Loucy (cell line): ENCODE measurements at regions not wholly inside any gene's neighbourhood (a gene's known extent, or its start where the extent isn't known, plus 50 kb on each side); places are given as distances from the start of the nearest gene placed in this dataset.

Source experiments
- H2AFZ ChIP-seq: fragments of 200-600 bp; sonication (generic); 2 replicates; pipeline ENCODE4 v1.6.0; 2016; ENCODE audit warnings: antibody characterized with exemption, mild to moderate bottlenecking, low read length, moderate library complexity
- H3F3A ChIP-seq: fragments of 200-600 bp; 2 replicates; pipeline ENCODE4 v1.6.0; 2016; ENCODE audit warnings: antibody characterized with exemption, low read depth, mild to moderate bottlenecking
- H3K27me3 ChIP-seq: fragments of 200-600 bp; sonication (generic); 2 replicates; pipeline ENCODE4 v1.6.1; 2014; ENCODE audit warnings: low read length, mild to moderate bottlenecking; ENCODE audit not compliant: insufficient read depth, poor library complexity, severe bottlenecking
- H3K36me3 ChIP-seq: fragments of 200-600 bp; sonication (generic); 2 replicates; pipeline ENCODE4 v1.6.1; 2016; ENCODE audit warnings: low read length; ENCODE audit not compliant: insufficient read depth
- H3K4me1 ChIP-seq: fragments of 200-600 bp; sonication (generic); 2 replicates; pipeline ENCODE4 v1.5.1; 2014; ENCODE audit warnings: low read length, mild to moderate bottlenecking; ENCODE audit not compliant: insufficient read depth, poor library complexity, severe bottlenecking
- H3K4me2 ChIP-seq: fragments of 200-600 bp; sonication (generic); 2 replicates; pipeline ENCODE4 v1.6.0; 2014; ENCODE audit warnings: antibody characterized with exemption, low read length, low read depth, mild to moderate bottlenecking; ENCODE audit not compliant: poor library complexity, severe bottlenecking
- H3K4me3 ChIP-seq: fragments of 200-600 bp; sonication (generic); 2 replicates; pipeline ENCODE4 v1.5.1; 2014; ENCODE audit warnings: low read length, mild to moderate bottlenecking, mixed read lengths; ENCODE audit not compliant: poor library complexity, severe bottlenecking
- H3K79me2 ChIP-seq: fragments of 200-600 bp; sonication (generic); 2 replicates; pipeline ENCODE4 v1.6.1; 2014; ENCODE audit warnings: low read length; ENCODE audit not compliant: insufficient read depth
- H3K9ac ChIP-seq: fragments of 200-600 bp; sonication (generic); 2 replicates; pipeline ENCODE4 v1.6.0; 2014; ENCODE audit warnings: mild to moderate bottlenecking, low read depth, low read length, moderate library complexity; ENCODE audit not compliant: poor library complexity, severe bottlenecking
- H3K9me2 ChIP-seq: fragments of 200-600 bp; sonication (generic); replicated peaks from 2 replicates; pipeline ENCODE4 v1.6.1; 2016; ENCODE audit warnings: low read depth, low read length, mixed read lengths
- H3K9me3 ChIP-seq: fragments of 200-600 bp; sonication (generic); 2 replicates; pipeline ENCODE4 v1.6.1; 2014; ENCODE audit warnings: mild to moderate bottlenecking, antibody characterized with exemption, low read length, low read depth; ENCODE audit not compliant: insufficient read depth
- H4K20me1 ChIP-seq: fragments of 200-600 bp; sonication (generic); 2 replicates; pipeline ENCODE4 v1.6.0; 2014; ENCODE audit warnings: antibody characterized with exemption, low read length, mild to moderate bottlenecking; ENCODE audit not compliant: insufficient read depth, poor library complexity, severe bottlenecking
- EZH2phosphoT487 ChIP-seq: fragments of 200-600 bp; IDR thresholded peaks from 2 replicates; pipeline ENCODE4 v1.6.1; 2018; ENCODE audit warnings: antibody characterized with exemption, mild to moderate bottlenecking, moderate library complexity, borderline replicate concordance
- TF ChIP-seq, protein P1 (sequence below): fragments of 200-600 bp; sonication (generic); conservative IDR thresholded peaks from 2 replicates; pipeline ENCODE4 v1.5.1; 2014; ENCODE audit warnings: mild to moderate bottlenecking, antibody characterized with exemption, low read length

DNA sequence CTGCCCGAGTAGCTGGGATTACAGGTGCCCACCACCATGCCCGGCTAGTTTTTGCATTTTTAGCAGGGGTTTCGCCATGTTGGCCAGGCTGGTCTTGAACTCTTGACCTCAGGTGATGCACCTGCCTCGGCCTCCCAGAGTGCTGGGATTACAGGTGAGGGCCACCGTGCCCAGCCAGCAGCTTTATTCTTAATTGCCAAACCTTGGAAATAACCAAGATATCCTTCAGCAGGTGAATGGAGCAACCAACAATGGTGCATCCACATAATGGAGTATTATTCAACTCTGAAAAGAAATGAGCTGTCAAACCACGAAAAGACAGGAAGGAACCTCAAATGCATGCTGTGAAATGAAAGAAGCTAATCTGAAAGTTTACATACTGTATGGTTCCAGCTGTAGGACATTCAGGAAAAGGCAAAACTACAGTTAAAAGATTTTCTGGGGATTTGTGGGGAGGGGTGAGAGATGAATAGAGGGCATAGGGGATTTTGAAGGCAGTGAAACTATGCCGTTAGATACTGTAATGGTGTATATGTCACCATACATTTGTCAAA, 118.8 kb upstream of the CCND2 start:
- H2AFZ ChIP-seq: no peak overlapping the region
- peak overlapping the region; percentile 17 for H3K4me2 ChIP-seq
- H4K20me1 ChIP-seq: no peaks in the 10 kb centered on the region
- H3K9ac ChIP-seq: no peak overlapping the region
- H3K4me1 ChIP-seq: peaks cover 15% of the 10 kb centered on the region
- TF ChIP-seq EZH2phosphoT487: no peak
- TF ChIP-seq, protein P1, sequence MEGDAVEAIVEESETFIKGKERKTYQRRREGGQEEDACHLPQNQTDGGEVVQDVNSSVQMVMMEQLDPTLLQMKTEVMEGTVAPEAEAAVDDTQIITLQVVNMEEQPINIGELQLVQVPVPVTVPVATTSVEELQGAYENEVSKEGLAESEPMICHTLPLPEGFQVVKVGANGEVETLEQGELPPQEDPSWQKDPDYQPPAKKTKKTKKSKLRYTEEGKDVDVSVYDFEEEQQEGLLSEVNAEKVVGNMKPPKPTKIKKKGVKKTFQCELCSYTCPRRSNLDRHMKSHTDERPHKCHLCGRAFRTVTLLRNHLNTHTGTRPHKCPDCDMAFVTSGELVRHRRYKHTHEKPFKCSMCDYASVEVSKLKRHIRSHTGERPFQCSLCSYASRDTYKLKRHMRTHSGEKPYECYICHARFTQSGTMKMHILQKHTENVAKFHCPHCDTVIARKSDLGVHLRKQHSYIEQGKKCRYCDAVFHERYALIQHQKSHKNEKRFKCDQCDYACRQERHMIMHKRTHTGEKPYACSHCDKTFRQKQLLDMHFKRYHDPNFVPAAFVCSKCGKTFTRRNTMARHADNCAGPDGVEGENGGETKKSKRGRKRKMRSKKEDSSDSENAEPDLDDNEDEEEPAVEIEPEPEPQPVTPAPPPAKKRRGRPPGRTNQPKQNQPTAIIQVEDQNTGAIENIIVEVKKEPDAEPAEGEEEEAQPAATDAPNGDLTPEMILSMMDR: no peak
- H3K36me3 ChIP-seq: no peaks in the 10 kb centered on the region
- no peaks in the 10 kb centered on the region for H3K79me2 ChIP-seq
- no peaks in the 10 kb centered on the region for H3K9me2 ChIP-seq
- H3K4me3 ChIP-seq: no peak overlapping the region
- H3F3A ChIP-seq: no peaks in the 10 kb centered on the region
- no peaks in the 10 kb centered on the region for H3K27me3 ChIP-seq
- no peaks in the 10 kb centered on the region for H3K9me3 ChIP-seq

DNA sequence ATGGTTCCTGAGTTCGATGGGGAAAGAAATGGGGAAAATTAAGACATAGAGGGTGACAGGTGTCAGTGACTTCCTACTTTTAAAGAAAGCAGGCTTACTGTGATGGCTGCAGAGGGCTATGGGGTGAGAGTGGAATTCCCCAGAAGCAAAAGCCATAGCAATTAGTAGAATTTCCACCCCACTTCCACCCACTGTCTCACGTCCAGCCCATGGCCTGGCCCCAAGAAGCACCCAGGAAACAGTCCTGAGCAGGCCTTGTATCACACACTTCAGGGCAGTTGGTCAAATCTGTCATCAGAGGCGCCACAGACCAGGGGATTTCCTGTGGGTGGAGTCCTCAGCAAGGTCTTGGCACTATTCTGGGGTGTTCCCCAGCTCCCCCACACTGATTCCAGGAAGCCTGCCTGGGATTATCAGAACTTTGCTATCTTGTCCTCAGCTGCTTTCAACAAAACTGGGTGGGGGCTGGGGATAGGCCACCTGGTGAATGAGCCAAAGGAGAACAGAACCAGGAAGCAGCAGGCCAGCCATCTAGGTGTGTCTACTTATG, 120.1 kb upstream of the CCND2 start:
- Histone ChIP-seq H3K36me3 (no peaks in the 10 kb centered on the region), H4K20me1 (no peaks in the 10 kb centered on the region), H3F3A (no peaks in the 10 kb centered on the region), H3K79me2 (no peaks in the 10 kb centered on the region), H3K4me3 (no peak overlapping the region), H3K9me2 (no peaks in the 10 kb centered on the region), H3K9me3 (no peaks in the 10 kb centered on the region), H3K27me3 (no peaks in the 10 kb centered on the region), H3K4me1 (peaks cover 15% of the 10 kb centered on the region), H3K4me2 (no peak overlapping the region), H2AFZ (0 out of 2 replicates have a peak overlapping the region, but pooled peaks have one; percentile 3), H3K9ac (no peak overlapping the region)
- TF ChIP-seq EZH2phosphoT487: no peak
- TF ChIP-seq, protein P1: no peak

DNA sequence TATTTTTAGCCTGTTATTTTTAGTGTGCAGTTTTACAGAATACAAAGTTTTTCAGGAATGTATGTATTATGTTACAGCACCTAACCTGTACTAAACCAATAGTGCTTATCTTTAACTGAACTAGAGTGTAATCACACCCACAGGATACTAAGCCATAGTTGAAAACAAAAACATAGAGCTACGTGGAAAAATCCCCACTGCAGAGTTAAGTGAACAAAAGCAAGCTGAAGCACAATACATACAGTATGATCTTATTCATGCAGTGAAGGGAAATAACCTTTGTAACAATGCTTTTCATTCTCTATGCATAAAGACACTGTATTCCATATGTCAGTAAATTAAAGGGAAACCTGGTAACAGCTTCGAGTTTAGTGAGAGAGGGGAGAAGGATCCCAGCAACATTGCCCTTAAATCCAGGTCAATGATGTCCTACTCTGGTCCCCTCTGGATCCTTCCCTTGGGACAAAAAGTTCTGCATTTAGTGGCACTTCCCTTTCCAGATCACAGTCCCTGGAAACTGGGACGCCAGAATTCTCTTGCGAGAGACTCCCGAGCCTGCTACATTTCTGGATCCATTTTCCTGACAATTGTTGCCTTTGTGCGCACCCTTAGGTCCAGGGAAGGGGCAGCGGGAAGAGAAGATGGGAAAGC, 121.3 kb upstream of the CCND2 start:
- Histone ChIP-seq H3K79me2 (no peaks in the 10 kb centered on the region), H3K9ac (no peak overlapping the region), H3K4me1 (peaks cover 19% of the 10 kb centered on the region), H3K9me2 (no peaks in the 10 kb centered on the region), H2AFZ (no peak overlapping the region), H3F3A (no peaks in the 10 kb centered on the region), H3K36me3 (no peaks in the 10 kb centered on the region), H3K4me2 (no peak overlapping the region), H4K20me1 (no peaks in the 10 kb centered on the region), H3K4me3 (no peak overlapping the region), H3K27me3 (no peaks in the 10 kb centered on the region), H3K9me3 (no peaks in the 10 kb centered on the region)
- TF ChIP-seq, protein P1: no peak
- TF ChIP-seq EZH2phosphoT487: no peak
